ENCODE measurements at regions not wholly inside any gene's neighbourhood (a gene's known extent, or its start where the extent isn't known, plus 50 kb on each side); places are given as distances from the start of the nearest gene placed in this dataset.

DNA sequence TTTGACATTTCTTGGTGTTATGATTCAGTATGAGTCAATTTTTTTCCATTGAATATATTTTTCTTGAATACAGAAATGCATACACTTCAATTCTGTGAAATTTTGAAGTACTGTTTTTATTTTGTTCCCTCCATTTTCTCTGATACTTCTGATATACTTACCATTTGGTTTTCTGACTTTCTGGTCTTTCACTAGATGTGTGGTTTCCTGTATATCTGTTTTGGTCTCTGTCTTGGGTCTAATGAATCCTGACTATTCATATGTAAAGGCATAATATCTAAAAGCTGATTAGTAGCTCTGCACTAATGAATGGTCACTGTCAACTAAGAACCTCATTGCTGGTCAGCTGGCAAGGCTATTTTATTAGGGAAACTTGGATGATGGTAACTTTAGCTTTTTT is 345.6 kb downstream of the GRB14 start:
- H3K27me3 ChIP-seq (ENCODE audit: control insufficient read depth, insufficient read depth, low read length), result no peaks in the 10 kb centered on the region
- no peaks in the 10 kb centered on the region for H3K36me3 ChIP-seq (ENCODE audit: control insufficient read depth, insufficient read depth, low read length)
- DNase-seq (ENCODE audit: low read depth) (no peak), FAIRE-seq (no peak)
- H3K4me3 ChIP-seq (ENCODE audit: low read depth, low read length), result no peak overlapping the region
- TF ChIP-seq, protein P1, sequence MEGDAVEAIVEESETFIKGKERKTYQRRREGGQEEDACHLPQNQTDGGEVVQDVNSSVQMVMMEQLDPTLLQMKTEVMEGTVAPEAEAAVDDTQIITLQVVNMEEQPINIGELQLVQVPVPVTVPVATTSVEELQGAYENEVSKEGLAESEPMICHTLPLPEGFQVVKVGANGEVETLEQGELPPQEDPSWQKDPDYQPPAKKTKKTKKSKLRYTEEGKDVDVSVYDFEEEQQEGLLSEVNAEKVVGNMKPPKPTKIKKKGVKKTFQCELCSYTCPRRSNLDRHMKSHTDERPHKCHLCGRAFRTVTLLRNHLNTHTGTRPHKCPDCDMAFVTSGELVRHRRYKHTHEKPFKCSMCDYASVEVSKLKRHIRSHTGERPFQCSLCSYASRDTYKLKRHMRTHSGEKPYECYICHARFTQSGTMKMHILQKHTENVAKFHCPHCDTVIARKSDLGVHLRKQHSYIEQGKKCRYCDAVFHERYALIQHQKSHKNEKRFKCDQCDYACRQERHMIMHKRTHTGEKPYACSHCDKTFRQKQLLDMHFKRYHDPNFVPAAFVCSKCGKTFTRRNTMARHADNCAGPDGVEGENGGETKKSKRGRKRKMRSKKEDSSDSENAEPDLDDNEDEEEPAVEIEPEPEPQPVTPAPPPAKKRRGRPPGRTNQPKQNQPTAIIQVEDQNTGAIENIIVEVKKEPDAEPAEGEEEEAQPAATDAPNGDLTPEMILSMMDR (IDR thresholded peaks at IDR 0.05; ENCODE audit: insufficient read depth, low read length, severe bottlenecking), result no peak

DNA sequence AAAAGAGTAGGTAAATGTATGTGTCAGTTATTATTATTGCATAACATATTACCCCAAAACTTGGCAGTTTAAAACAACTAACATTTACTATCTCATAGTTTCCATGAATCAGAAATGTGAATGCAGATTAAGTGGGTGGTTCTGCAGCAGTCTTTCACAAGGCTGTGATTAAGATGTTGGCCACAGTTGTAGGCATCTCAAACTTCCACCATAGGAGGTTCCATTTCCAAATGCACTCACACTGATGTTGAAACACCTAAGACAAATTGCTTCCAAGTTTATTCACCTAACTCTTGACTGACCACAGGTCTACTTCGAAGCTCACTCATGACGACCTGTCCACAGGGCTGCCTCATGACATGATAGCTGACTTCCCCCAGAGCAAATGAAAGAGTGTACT is 360.8 kb downstream of the GRB14 start:
- no peaks in the 10 kb centered on the region for H3K36me3 ChIP-seq (ENCODE audit: control insufficient read depth, insufficient read depth, low read length)
- DNase-seq (ENCODE audit: low read depth) (no peak), FAIRE-seq (no peak)
- H3K4me3 ChIP-seq (ENCODE audit: low read depth, low read length), result no peak overlapping the region
- TF ChIP-seq, protein P1 (IDR thresholded peaks at IDR 0.05; ENCODE audit: insufficient read depth, low read length, severe bottlenecking), result no peak
- no peaks in the 10 kb centered on the region for H3K27me3 ChIP-seq (ENCODE audit: control insufficient read depth, insufficient read depth, low read length)

DNA sequence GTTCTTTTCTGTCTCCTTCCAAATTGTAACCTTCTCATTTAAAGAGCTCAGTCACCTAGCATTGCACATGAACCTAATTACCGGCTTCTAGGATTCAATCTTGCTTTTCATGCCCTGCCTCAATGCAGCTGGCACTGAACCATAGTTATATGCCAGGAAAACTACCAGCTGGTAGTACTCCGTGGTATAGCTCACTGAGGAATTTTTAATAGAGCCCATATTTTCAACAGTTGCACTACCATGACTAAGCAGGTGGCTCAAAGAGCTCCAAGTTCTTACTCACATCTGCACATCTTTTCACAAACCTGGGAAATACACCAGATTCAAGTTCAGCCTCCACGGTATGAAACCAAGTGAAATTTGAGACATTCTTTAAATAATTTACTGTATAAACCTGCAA is 363.5 kb downstream of the GRB14 start:
- H3K4me3 ChIP-seq (ENCODE audit: low read depth, low read length), result no peak overlapping the region
- FAIRE-seq (no peak), DNase-seq (ENCODE audit: low read depth) (no peak)
- H3K27me3 ChIP-seq (ENCODE audit: control insufficient read depth, insufficient read depth, low read length), result no peaks in the 10 kb centered on the region
- H3K36me3 ChIP-seq (ENCODE audit: control insufficient read depth, insufficient read depth, low read length), result no peaks in the 10 kb centered on the region
- TF ChIP-seq, protein P1 (IDR thresholded peaks at IDR 0.05; ENCODE audit: insufficient read depth, low read length, severe bottlenecking), result no peak

DNA sequence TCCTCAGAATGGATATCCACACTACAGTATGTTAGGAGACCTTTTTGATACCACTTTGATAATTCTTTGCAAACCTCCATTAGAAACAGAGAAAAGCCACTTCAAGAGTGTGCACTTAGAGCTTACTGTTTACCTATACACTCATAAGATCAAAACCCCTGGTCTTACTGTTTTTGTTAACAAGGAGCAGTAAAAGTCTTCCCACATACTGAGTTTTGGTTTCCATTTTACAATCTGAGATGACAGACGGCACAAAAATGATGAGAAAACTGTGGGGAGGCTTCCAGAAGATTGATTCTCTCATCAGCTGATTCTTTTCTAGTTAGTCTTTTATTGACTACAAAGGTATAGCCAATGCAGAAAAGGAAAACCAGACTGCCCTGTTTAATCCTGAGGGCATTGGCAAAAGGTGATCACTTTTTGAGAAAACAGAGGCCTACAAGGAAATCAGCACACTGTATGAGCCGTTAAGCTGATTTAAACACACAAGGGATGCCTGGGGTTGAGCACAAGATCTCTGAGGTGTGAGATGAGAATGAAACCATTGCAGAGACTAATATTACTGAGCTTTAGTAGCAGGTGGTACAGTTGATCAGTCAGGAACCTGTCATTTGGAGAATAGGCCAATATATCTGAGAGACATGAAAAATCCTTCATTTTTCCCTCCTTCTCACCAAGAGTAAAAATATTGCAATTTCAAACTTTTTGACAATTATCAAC is 368.6 kb downstream of the GRB14 start:
- no peak overlapping the region for H3K4me3 ChIP-seq (ENCODE audit: low read depth, low read length)
- FAIRE-seq (no peak), DNase-seq (ENCODE audit: low read depth) (no peak)
- H3K36me3 ChIP-seq (ENCODE audit: control insufficient read depth, insufficient read depth, low read length), result no peaks in the 10 kb centered on the region
- H3K27me3 ChIP-seq (ENCODE audit: control insufficient read depth, insufficient read depth, low read length), result no peaks in the 10 kb centered on the region
- TF ChIP-seq, protein P1 (IDR thresholded peaks at IDR 0.05; ENCODE audit: insufficient read depth, low read length, severe bottlenecking), result no peak

DNA sequence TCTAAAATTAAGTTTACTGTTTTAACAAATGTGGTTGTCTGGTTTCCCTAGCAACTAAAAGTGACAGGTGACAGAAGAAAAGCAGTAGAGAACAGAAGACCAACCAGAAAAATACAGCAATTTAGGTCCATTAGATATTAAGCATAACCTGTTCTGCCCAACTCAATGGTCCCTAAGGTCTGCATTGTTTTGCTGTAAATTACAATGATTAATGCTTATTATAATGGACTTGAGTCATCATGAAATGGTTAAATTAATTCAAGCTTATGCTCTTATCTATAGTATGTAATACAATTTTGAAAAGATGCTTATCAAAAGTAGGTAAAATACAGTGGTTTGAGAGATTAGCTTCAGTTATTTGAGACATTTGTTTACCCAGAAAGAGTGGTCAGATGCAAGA is 378.0 kb downstream of the GRB14 start:
- H3K4me3 ChIP-seq (ENCODE audit: low read depth, low read length), result no peak overlapping the region
- H3K36me3 ChIP-seq (ENCODE audit: control insufficient read depth, insufficient read depth, low read length), result no peaks in the 10 kb centered on the region
- H3K27me3 ChIP-seq (ENCODE audit: control insufficient read depth, insufficient read depth, low read length), result no peaks in the 10 kb centered on the region
- no peak for DNase-seq (ENCODE audit: low read depth)
- TF ChIP-seq, protein P1 (IDR thresholded peaks at IDR 0.05; ENCODE audit: insufficient read depth, low read length, severe bottlenecking), result no peak
- FAIRE-seq, result no peak

DNA sequence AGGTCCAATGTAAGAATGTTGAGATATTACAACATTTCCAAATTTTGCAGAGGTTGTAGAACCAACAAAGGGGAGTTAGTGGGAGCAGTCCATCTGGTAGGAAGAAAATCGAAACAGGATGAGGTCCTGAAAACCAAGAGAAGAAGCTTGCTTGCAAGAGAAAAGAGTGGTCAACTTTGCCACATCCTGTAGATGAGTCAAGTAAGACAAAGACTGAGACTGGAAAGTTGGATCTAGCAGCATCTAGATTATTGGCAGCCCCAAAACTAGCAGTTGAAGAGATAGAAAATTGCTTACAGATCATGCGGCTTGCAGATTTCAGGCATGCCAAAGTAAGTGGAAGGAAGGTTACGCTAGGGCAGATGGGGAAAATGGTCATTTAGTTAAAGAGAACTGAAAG is 378.9 kb downstream of the GRB14 start:
- Histone ChIP-seq H3K4me3 (ENCODE audit: low read depth, low read length) (no peak overlapping the region), H3K36me3 (ENCODE audit: control insufficient read depth, insufficient read depth, low read length) (no peaks in the 10 kb centered on the region), H3K27me3 (ENCODE audit: control insufficient read depth, insufficient read depth, low read length) (no peaks in the 10 kb centered on the region)
- no peak for FAIRE-seq
- TF ChIP-seq, protein P1 (IDR thresholded peaks at IDR 0.05; ENCODE audit: insufficient read depth, low read length, severe bottlenecking), result no peak
- DNase-seq (ENCODE audit: low read depth), result no peak

Data from bronchial epithelial cell (primary cell).